ENCODE measurements at regions not wholly inside any gene's neighbourhood (a gene's known extent, or its start where the extent isn't known, plus 50 kb on each side); places are given as distances from the start of the nearest gene placed in this dataset.

GRCh38 chr10:131621784-131622624, 278.8 kb upstream of the PPP2R2D start:
- DNase-seq (ENCODE audit: low read depth in 2 of 2, low spot score in 1 of 2), result no peak

GRCh38 chr10:131625041-131625440, 275.8 kb upstream of the PPP2R2D start:
- DNase-seq (ENCODE audit: low read depth in 2 of 2, low spot score in 1 of 2), result no peak

DNA sequence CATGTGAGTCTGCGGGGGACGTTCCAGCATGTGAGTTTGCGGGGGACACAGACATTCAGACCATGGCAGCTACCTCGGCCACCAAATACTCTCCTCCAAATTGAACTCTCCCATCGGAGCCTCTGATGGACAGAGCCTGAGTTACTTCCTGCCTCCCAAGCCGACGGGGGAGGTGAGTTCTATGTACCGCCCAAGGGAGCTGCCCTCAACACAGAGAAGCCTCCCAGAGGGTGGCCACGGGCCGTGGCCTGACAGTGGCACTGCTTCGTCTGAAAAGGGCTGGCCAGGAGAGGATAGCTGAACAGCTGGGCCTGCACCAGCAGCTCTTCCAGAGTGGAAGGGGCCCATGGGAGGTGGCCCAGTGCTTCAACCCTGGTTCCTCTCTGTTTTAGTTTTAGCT, 274.5 kb upstream of the PPP2R2D start:
- DNase-seq (ENCODE audit: low read depth in 2 of 2, low spot score in 1 of 2), result no peak

GRCh38 chr10:131629026-131629770, 271.6 kb upstream of the PPP2R2D start:
- no peak for DNase-seq (ENCODE audit: low read depth in 2 of 2, low spot score in 1 of 2)

GRCh38 chr10:131630772-131631258, 270.0 kb upstream of the PPP2R2D start:
- no peak for DNase-seq (ENCODE audit: low read depth in 2 of 2, low spot score in 1 of 2)

- no peak for DNase-seq (ENCODE audit: low read depth in 2 of 2, low spot score in 1 of 2)
Observed at GRCh38 chr10:131631619-131632018, 269.2 kb upstream of the PPP2R2D start.

DNA sequence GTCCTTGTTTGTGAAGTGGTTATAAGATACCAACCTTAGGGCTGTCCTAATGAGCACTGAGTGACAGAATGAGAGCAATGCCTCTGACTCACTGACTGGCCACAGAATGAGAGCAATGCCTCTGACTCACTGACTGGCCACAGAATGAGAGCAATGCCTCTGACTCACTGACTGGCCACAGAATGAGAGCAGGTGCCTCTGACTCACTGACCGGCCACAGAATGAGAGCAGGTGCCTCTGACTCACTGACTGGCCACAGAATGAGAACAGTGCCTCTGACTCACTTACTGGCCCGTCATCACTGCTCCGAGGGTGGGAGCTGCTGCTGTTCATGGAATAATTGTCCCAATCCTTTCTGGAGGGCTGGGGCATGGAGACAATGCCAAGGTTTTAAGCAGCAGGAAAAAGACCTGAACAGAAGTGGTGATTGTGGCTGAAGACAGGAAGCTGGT, 265.2 kb upstream of the PPP2R2D start:
- no peak for DNase-seq (ENCODE audit: low read depth in 2 of 2, low spot score in 1 of 2)

DNA sequence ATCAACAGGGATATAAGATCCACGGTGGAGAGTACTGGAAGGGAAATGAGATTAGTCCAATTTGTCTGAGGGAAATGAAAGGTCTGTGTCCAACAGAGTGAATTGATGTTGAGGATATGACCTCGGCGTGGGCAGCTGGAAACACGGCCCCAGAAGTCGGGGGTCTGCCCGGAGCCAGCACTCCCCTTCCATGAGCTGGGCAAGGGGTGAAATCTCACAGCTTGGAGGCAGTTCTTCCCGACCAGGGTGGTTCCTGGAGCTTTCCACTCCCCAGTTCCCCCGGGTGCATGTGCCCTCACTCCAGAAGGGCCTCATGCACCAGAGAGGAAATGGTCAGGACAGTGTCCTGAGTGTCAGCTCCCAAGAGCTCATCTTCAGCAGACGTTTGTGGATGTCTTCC, 264.7 kb upstream of the PPP2R2D start:
- no peak for DNase-seq (ENCODE audit: low read depth in 2 of 2, low spot score in 1 of 2)

GRCh38 chr10:131636841-131637724, 263.7 kb upstream of the PPP2R2D start:
- no peak for DNase-seq (ENCODE audit: low read depth in 2 of 2, low spot score in 1 of 2)

DNA sequence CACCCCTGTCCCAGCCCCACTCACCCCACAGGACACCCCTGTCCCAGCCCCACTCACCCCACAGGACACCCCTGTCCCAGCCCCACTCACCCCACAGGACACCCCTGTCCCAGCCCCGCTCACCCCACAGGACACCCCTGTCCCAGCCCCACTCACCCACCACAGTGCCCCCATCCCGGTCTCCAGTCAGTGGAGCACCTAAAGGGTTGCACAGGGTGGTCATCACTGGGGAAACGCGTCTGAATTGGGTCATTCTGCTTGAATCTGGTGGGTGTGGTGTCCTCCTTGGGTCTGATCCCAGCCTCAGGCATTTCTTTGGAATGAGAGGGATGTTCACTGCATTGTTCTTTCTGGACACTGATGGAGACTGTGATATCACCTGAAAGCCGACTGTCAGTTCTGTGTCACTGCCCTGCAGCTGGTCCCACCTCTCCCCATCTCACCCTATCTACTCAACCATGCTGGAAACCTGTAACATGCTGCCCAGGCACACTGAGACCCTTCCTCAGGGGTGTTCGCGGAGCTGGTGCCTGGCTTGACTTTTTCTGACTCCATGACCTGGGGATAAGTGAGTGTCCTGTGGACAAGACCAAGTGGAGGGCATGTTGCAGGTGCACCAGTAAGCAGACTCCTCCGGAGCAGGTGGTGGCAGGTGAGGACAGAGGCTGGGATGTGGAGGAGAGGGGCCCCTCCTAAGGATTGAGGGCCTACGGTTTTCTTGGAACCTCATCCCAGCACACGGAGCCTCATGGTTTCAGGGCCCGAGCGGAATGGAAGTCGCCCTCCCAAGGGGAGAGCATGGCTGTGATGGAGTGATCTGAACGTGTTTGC, 262.5 kb upstream of the PPP2R2D start:
- DNase-seq (ENCODE audit: low read depth in 2 of 2, low spot score in 1 of 2), result no peak

GRCh38 chr10:131638880-131639278, 261.9 kb upstream of the PPP2R2D start:
- DNase-seq (ENCODE audit: low read depth in 2 of 2, low spot score in 1 of 2), result no peak

GRCh38 chr10:131640045-131640644, 260.7 kb upstream of the PPP2R2D start:
- DNase-seq (ENCODE audit: low read depth in 2 of 2, low spot score in 1 of 2), result no peak

- no peak for DNase-seq (ENCODE audit: low read depth in 2 of 2, low spot score in 1 of 2)
Observed at GRCh38 chr10:131641231-131641630, 259.6 kb upstream of the PPP2R2D start.

GRCh38 chr10:131641898-131642297, 258.9 kb upstream of the PPP2R2D start:
- DNase-seq (ENCODE audit: low read depth in 2 of 2, low spot score in 1 of 2), result no peak

GRCh38 chr10:131642966-131643365, 257.8 kb upstream of the PPP2R2D start:
- DNase-seq (ENCODE audit: low read depth in 2 of 2, low spot score in 1 of 2), result no peak

- no peak for DNase-seq (ENCODE audit: low read depth in 2 of 2, low spot score in 1 of 2)
Observed at GRCh38 chr10:131644289-131644688, 256.5 kb upstream of the PPP2R2D start.

- no peak for DNase-seq (ENCODE audit: low read depth in 2 of 2, low spot score in 1 of 2)
Observed at GRCh38 chr10:131644864-131645658, 255.7 kb upstream of the PPP2R2D start.

DNA sequence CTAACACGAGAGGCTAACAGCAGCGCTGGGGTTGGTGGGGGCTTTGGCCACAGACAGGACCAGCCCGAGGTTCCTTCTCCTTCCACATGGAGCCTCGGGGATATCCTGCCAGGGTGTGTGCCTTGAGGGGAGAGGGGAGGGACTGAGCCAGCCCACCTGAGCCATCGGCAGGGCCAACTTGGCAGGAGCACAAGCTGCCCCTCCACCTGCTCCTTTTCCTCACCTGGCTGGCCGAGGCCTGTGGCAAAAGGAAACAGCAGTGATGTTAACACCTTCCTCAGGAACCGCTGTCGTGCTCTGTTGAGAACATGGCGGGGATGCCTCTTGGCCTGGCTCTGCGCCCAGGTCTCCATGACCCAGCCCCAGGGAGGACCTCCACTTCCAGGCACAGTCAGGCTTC, 255.1 kb upstream of the PPP2R2D start:
- DNase-seq (ENCODE audit: low read depth in 2 of 2, low spot score in 1 of 2), result no peak
